ENCODE measurements at regions not wholly inside any gene's neighbourhood (a gene's known extent, or its start where the extent isn't known, plus 50 kb on each side); places are given as distances from the start of the nearest gene placed in this dataset.

DNA sequence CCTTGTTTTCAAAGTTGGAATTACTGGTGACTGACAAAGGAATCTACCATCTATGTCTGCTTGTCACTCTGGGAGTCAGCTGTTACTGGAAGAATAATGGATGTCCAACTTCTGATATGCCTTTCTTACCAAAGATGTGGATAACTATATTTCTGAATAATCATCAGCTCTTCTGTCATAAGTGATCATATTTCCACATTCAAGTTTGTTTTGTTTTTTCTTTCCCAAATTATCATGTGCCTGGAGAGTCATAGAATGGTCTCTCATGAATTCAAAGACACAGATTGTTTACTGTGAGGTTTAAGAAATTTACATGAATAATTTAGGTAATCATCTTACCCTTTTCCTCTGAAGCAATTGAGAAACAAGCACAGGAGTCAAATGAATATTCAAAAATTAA lies 986.7 kb upstream of the CDH2 start:
- no peak for DNase-seq (ENCODE audit: low read depth)
- no peak overlapping the region for H3K4me3 ChIP-seq (ENCODE audit: low read depth, low read length)
- TF ChIP-seq CTCF (IDR thresholded peaks at IDR 0.05; ENCODE audit: insufficient read depth, low read length): no peak

DNA sequence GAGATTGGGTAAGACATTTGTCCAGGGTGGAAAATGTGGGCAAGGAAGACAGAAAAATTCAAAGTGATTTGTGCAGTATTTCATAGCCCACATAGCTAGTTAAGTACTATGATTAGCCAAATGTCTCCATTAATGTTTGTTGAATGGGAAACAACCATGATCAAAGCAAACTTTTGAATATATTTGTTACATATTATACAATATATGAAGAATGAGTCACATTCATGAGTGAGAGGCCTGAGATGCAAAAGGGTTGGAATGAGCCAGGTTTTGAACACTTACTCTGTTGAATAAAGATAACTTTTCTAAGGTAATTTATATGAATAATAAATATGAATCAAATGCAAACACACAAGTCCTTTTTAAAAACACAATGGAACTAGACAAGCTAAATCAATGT lies 984.5 kb upstream of the CDH2 start:
- H3K4me3 ChIP-seq (ENCODE audit: low read depth, low read length): no peak overlapping the region
- TF ChIP-seq CTCF (IDR thresholded peaks at IDR 0.05; ENCODE audit: insufficient read depth, low read length): no peak
- DNase-seq (ENCODE audit: low read depth): no peak

DNA sequence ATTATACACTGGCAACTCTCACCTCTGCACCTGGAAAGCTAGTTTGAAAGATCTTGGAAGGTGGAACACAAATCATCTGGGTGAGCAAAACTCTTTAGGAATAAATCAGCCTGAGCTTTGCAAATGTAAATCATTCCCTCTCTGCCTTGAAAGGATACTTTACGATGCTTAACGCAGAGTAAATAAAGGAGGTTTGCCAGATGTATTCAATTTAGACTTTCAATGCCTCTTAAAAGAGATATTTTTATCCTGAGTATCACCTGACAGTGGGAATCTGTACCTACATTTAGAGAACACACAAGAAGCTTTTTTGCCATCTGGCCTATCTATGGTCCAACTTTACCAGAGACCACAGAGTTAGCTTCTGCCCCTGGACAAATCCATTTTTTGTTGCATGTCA lies 983.2 kb upstream of the CDH2 start:
- DNase-seq (ENCODE audit: low read depth): no peak
- no peak overlapping the region for H3K4me3 ChIP-seq (ENCODE audit: low read depth, low read length)
- TF ChIP-seq CTCF (IDR thresholded peaks at IDR 0.05; ENCODE audit: insufficient read depth, low read length): no peak

DNA sequence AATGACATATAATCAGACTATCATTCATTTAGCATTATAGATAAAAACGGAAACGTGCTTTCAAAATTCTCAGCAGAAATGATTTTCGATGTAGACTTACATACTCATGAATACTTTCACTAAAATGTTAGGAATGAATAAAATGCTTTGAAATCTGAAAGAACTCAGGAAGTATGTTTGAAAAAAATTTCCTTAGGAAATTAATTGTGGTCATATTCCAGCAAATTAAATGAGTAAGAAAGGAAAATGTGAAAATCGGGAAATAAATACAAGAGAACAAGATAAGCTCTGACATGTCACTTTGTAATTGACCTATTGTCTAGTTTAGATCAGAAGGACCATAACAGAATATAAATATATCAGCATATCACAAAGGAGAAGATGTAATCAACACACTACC lies 981.0 kb upstream of the CDH2 start:
- TF ChIP-seq CTCF (IDR thresholded peaks at IDR 0.05; ENCODE audit: insufficient read depth, low read length): no peak
- no peak for DNase-seq (ENCODE audit: low read depth)
- H3K4me3 ChIP-seq (ENCODE audit: low read depth, low read length): no peak overlapping the region

GRCh38 chr18:29157057-29157780 lies 980.3 kb upstream of the CDH2 start:
- H3K4me3 ChIP-seq (ENCODE audit: low read depth, low read length): no peak overlapping the region
- no peak for TF ChIP-seq CTCF (IDR thresholded peaks at IDR 0.05; ENCODE audit: insufficient read depth, low read length)
- DNase-seq (ENCODE audit: low read depth): no peak

GRCh38 chr18:29156531-29156930 lies 979.6 kb upstream of the CDH2 start:
- no peak for TF ChIP-seq CTCF (IDR thresholded peaks at IDR 0.05; ENCODE audit: insufficient read depth, low read length)
- no peak for DNase-seq (ENCODE audit: low read depth)
- no peak overlapping the region for H3K4me3 ChIP-seq (ENCODE audit: low read depth, low read length)
